ENCODE measurements at regions not wholly inside any gene's neighbourhood (a gene's known extent, or its start where the extent isn't known, plus 50 kb on each side); places are given as distances from the start of the nearest gene placed in this dataset.

DNA sequence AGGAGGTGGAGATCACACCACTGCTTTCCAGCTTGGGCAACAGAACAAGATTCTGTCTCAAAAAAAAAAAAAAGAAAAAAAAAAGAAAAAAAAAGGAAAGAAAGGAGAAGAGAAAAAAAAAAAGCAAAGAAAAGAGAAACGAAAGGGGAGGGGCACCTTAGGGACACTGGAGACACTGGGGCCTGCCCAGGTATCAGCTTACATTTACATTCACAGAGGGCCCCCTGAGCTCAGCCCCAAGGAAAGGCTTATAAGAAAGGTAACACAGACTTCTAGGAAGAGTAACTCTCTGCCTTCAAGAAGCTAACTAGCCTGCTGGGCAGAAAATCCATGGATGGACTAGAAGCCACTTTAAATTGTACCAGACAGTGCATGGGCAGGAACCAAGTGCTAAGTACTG is 108.8 kb downstream of the NPY start:
- TF ChIP-seq ZFP30 (CRISPR knock-in tag; IDR thresholded peaks at IDR 0.05) (no peak), ZNF565 (CRISPR knock-in tag; conservative IDR thresholded peaks at IDR 0.05; ENCODE audit: low read depth) (no peak), POU6F1 (CRISPR knock-in tag; IDR thresholded peaks at IDR 0.05; ENCODE audit: borderline replicate concordance, low read depth) (no peak), ZNF70 (CRISPR knock-in tag; IDR thresholded peaks at IDR 0.05) (no peak), PPARA (CRISPR knock-in tag; IDR thresholded peaks at IDR 0.05; ENCODE audit: borderline replicate concordance) (no peak), ESRRG (CRISPR knock-in tag; IDR thresholded peaks at IDR 0.05) (no peak), PATZ1 (CRISPR knock-in tag; IDR thresholded peaks at IDR 0.05; ENCODE audit: borderline replicate concordance) (no peak)
